GM12864 (cell line): ENCODE measurements at regions not wholly inside any gene's neighbourhood (a gene's known extent, or its start where the extent isn't known, plus 50 kb on each side); places are given as distances from the start of the nearest gene placed in this dataset.
"Not testable (repeated sequence)": the region's sequence is repeated elsewhere in the genome, so short reads cannot be mapped to it uniquely, and the experiment has no call there.

Experiments used
- DNase-seq: peaks from one replicate; pipeline ENCODE4 v3.0.0-alpha.2; 2011; ENCODE audit warnings: low read depth
- H3K4me3 ChIP-seq: 2 replicates; pipeline ENCODE4 v1.5.1; 2011; ENCODE audit warnings: mild to moderate bottlenecking, low read depth, low read length, control low read depth
- TF ChIP-seq, protein P1 (sequence below): IDR thresholded peaks from 2 replicates; pipeline ENCODE4 v1.5.1; 2011; ENCODE audit warnings: low read depth, mild to moderate bottlenecking, moderate library complexity, low read length, control low read depth, inconsistent platforms; ENCODE audit errors: missing control alignments

DNA sequence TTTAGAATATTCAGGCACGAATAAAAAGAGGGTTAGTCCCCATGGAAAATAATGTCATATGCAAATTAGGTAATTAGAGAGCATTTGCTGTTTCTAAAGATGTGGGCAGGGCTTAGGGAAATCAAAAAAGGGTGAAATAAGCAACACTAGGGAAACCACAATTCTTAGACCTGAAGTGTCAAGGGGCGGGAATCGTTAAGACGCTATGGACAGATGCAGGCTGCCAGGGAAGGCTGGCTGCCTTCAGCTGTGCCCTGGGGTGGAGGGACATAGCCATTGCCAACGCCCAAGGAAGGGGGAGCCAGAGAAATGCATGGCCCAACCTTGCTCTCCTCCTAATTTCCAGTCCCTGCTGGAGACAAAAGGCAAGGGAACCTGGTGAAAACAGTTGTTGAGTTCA, 141.7 kb upstream of the PROK2 start:
- TF ChIP-seq, protein P1, sequence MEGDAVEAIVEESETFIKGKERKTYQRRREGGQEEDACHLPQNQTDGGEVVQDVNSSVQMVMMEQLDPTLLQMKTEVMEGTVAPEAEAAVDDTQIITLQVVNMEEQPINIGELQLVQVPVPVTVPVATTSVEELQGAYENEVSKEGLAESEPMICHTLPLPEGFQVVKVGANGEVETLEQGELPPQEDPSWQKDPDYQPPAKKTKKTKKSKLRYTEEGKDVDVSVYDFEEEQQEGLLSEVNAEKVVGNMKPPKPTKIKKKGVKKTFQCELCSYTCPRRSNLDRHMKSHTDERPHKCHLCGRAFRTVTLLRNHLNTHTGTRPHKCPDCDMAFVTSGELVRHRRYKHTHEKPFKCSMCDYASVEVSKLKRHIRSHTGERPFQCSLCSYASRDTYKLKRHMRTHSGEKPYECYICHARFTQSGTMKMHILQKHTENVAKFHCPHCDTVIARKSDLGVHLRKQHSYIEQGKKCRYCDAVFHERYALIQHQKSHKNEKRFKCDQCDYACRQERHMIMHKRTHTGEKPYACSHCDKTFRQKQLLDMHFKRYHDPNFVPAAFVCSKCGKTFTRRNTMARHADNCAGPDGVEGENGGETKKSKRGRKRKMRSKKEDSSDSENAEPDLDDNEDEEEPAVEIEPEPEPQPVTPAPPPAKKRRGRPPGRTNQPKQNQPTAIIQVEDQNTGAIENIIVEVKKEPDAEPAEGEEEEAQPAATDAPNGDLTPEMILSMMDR, result no peak
- DNase-seq, result no peak
- H3K4me3 ChIP-seq, result no peak overlapping the region

DNA sequence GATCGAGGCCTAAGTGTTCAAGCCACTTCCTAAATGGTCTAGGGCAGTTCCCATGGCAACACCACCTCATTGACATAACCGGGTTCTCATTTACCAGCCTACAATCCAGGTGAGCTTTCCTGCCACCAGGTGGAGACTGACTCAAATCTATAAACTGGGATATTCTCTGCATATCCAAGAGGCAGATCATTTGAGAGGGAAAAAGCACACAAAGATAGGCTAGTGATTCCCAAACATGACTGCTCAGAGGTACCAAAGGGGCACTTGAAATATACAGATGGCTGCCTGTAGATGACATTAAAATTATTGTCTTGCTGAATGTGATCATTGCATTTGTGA, 141.3 kb upstream of the PROK2 start:
- DNase-seq, result no peak
- H3K4me3 ChIP-seq, result no peak overlapping the region
- TF ChIP-seq, protein P1, result peak; percentile 59

DNA sequence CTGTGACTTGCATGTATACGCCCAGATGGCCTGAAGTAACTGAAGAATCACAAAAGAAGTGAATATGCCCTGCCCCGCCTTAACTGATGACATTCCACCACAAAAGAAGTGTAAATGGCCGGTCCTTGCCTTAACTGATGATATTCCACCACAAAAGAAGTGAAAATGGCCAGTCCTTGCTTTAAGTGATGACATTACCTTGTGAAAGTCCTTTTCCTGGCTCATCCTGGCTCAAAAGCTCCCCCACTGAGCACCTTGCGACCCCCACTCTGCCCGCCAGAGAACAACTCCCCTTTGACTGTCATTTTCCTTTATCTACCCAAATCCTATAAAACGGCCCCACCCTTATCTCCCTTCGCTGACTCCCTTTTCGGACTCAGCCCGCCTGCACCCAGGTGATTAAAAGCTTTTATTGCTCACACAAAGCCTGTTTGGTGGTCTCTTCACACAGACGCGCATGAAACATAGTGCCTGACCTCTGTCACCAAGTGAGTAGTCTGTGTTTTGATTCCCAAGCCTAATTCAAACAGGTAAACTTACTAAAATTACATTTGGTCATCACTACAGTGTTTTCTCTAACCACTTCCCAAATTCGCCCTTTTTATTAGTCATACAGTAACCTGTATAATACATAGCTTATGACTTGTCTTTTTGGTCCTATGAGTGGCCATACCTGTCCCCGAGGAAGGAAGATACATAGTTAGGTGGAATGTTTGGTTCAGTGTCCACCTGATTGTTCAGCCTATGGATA, 140.7 kb upstream of the PROK2 start:
- not testable (repeated sequence) for DNase-seq, H3K4me3 ChIP-seq

DNA sequence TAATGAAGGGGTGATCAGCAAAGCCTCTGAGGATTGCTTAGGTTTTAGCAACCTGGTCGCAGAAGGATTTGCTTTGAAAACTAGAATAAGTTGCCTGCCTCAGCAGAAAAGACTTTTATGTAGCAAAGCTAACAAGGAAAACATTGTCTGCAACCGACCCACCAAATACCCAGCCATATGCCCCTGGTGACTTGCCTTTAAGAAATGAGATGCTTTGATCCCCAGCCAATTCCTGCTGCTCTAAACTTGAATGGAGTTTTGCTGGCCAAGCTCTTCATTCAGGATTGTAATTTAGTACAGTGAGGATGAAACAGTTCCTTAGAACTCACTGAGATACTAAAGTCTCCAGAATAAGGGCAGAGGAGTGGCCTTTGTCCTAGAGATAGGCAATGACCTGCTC, 139.8 kb upstream of the PROK2 start:
- H3K4me3 ChIP-seq, result no peak overlapping the region
- no peak for DNase-seq
- TF ChIP-seq, protein P1, result no peak

DNA sequence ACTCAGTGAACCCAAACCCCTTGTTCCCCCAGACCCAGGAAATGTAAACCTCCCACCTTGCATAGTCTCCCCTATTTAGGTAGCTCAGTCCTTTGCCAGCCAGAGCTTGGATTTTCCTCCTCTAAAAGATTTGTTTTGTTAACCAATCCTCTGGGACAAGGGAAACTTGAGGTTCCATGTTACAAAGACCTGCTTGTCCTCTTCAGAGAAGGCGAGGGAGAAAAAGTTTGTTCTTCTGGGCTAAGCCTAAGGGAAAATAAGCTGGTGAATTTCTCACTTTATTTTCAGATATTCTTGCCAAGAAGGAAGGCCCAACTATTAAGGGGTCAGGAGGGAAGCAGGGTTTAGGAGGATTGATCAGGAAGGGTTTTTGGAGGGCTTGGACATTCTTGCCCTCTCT, 136.1 kb upstream of the PROK2 start:
- TF ChIP-seq, protein P1, result no peak

DNA sequence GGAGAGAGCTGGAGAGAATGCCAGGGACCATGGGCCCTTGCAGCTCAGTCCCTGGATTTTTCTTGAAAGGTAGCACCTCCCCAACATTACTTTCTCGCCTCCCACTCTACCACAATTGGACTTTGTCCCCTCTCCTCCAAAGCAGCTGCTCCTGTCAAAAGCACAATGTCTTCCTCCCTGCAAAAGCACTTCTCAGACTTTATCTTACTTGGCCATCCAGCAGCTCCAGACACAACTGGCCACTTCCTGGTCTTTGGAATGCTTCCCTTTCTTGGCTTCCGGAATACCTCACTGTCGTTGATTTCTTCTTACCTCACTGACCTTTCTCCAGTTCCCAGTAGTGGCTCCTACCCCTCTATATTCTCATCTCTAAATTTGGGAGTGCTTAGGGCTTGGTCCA, 134.6 kb upstream of the PROK2 start:
- TF ChIP-seq, protein P1, result no peak
- DNase-seq, result no peak
- H3K4me3 ChIP-seq, result no peak overlapping the region

More for the DNA sequence above, 136.1 kb upstream of the PROK2 start:
- DNase-seq, result no peak
- no peak overlapping the region for H3K4me3 ChIP-seq

DNA sequence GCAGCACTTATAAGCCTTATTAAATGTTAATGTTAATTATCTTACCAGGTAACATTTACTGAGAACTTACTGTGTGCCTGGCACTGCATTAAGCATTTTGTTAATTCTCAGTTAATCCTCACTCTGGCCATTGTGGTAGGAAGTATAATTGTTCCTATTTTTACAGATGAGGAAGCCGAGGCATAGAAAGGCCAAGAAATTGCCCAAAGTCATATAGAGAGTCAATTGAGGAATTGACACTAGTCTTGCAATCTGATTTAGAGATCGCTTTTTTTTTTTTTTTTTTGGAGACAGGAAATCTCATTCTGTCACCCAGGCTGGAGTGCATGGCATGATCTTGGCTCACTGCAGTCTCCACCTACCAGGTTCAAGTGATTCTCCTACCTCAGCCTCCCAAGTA, 132.6 kb upstream of the PROK2 start:
- H3K4me3 ChIP-seq, result no peak overlapping the region
- TF ChIP-seq, protein P1, result no peak
- no peak for DNase-seq
